Panc1 (cell line): ENCODE measurements at regions not wholly inside any gene's neighbourhood (a gene's known extent, or its start where the extent isn't known, plus 50 kb on each side); places are given as distances from the start of the nearest gene placed in this dataset.
"Not testable (repeated sequence)": the region's sequence is repeated elsewhere in the genome, so short reads cannot be mapped to it uniquely, and the experiment has no call there.

Source experiments
- ATAC-seq: fragments of 200-7000 bp; cut with Tn5 transposase; 2 replicates; pipeline ENCODE4 v1.9.1; 2020; ENCODE audit warnings: mild to moderate bottlenecking, moderate library complexity
- BruUV-seq: library from RNA; stranded (reverse); fragments of 400-500 nt; replicated peaks from 2 replicates; lab custom pipeline; 2021; lab: Mats Ljungman, UMichigan
- CTCF ChIA-PET: fragments of 300-600 bp; sonication (Branson Sonifier 250); formaldehyde crosslinking; loops from one replicate; lab custom pipeline; 2022; ENCODE audit warnings: antibody characterized with exemption; lab: Charles Lee
- POLR2A ChIA-PET: fragments of 300-600 bp; sonication (Branson Sonifier 250); formaldehyde crosslinking; loops from one replicate; lab custom pipeline; 2022; ENCODE audit warnings: antibody characterized with exemption; lab: Charles Lee
- DNase-seq: peaks from one replicate; pipeline ENCODE4 v3.0.0-alpha.2; 2010; ENCODE audit warnings: low read depth, low spot score
- H3K27ac ChIP-seq: 2 replicates; pipeline ENCODE4 v1.5.1; 2011; ENCODE audit warnings: mild to moderate bottlenecking, low read length, inconsistent platforms
- H3K27me3 ChIP-seq: fragments of 200-500 bp; sonication (Bioruptor generic); 2 replicates; pipeline ENCODE4 v1.6.0; 2014; ENCODE audit warnings: low read length, inconsistent platforms; ENCODE audit not compliant: control insufficient read depth, insufficient read depth
- H3K36me3 ChIP-seq: fragments of 200-500 bp; sonication (Bioruptor generic); 2 replicates; pipeline ENCODE4 v1.5.1; 2014; ENCODE audit warnings: inconsistent platforms, mild to moderate bottlenecking, low read length, moderate library complexity; ENCODE audit not compliant: control insufficient read depth, insufficient read depth
- H3K4me1 ChIP-seq: 2 replicates; pipeline ENCODE4 v1.5.1; 2011; ENCODE audit warnings: inconsistent platforms, mild to moderate bottlenecking, low read length, moderate library complexity; ENCODE audit not compliant: control insufficient read depth, insufficient read depth
- H3K4me3 ChIP-seq, 2 experiments: 2 replicates each; pipeline ENCODE4 v1.5.1; 2011 to 2012; ENCODE audit warnings: low read depth in 2 of 2, low read length in 2 of 2, mild to moderate bottlenecking in 2 of 2, inconsistent platforms in 1 of 2, moderate library complexity in 1 of 2
- H3K9me3 ChIP-seq: fragments of 200-500 bp; sonication (Bioruptor generic); 2 replicates; pipeline ENCODE4 v1.5.1; 2014; ENCODE audit warnings: low read depth, mild to moderate bottlenecking, inconsistent platforms, low read length, moderate library complexity; ENCODE audit not compliant: control insufficient read depth, insufficient read depth
- in situ Hi-C: cut with HindIII; loops from 2 replicates; pipeline ENCODE4 v1.10.0; 2016; ENCODE audit warnings: low sequenced_read_pairs, low pct_unique_long_range_greater_than_20kb
- intact Hi-C: fragments of 100-400 bp; cut with micrococcal nuclease; formaldehyde crosslinking; loops from one replicate; pipeline ENCODE4 v1.10.0; 2022; ENCODE audit not compliant: unreplicated experiment

GRCh38 chr16:18645784-18646183 lies 83.9 kb upstream of the NOMO2 start:
- H3K9me3 ChIP-seq, H3K27ac ChIP-seq, CTCF ChIA-PET, ATAC-seq, H3K4me1 ChIP-seq, BruUV-seq, H3K4me3 ChIP-seq, H3K36me3 ChIP-seq, POLR2A ChIA-PET, H3K27me3 ChIP-seq, intact Hi-C loops, DNase-seq, in situ Hi-C loops: not testable (repeated sequence)

DNA sequence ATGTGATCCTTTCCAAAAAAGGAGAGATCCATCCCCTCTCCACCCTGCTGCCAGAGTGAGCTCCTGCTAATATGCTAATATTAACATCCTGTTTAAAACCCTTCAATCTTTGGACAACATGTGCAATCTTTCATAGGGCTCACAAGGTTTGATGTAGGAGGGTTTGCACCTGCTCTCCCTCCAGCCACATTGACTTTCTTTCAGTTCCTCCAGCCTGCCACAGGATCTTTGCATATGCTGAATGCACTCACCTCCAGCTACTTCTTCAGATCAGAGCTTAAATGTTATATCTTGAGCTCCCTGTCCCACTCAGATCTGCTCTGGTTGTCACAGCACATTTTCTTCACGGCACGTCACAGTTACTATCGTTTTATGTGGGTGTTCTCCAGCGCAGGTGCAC lies 75.0 kb upstream of the NOMO2 start:
- intact Hi-C loops, BruUV-seq, DNase-seq, in situ Hi-C loops, CTCF ChIA-PET, H3K4me1 ChIP-seq, H3K27ac ChIP-seq, H3K4me3 ChIP-seq, POLR2A ChIA-PET, ATAC-seq, H3K27me3 ChIP-seq, H3K36me3 ChIP-seq, H3K9me3 ChIP-seq: not testable (repeated sequence)

DNA sequence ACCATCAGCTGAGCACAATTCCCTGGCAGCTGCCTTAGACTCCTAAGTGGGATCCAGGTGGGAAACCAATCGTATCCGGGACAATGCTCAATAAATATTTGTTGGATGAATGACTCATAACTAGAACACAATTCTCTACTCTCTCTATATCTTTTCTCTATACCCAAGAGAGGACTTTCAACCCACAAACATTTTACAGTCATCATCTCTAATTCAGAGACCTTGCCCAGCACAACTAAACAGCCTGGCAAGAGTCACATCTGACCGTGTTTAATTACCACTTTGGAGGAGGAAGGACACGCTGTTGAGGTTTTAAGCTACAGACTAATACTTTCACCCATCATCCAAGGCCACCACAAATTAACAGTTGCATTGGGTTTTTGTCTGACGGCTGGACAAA lies 74.3 kb upstream of the NOMO2 start:
- POLR2A ChIA-PET, H3K4me1 ChIP-seq, H3K36me3 ChIP-seq, ATAC-seq, H3K9me3 ChIP-seq, H3K27me3 ChIP-seq, H3K4me3 ChIP-seq, intact Hi-C loops, in situ Hi-C loops, BruUV-seq, DNase-seq, H3K27ac ChIP-seq, CTCF ChIA-PET: not testable (repeated sequence)

- H3K36me3 ChIP-seq, H3K27ac ChIP-seq, H3K9me3 ChIP-seq, H3K4me1 ChIP-seq, ATAC-seq, H3K4me3 ChIP-seq, BruUV-seq, in situ Hi-C loops, H3K27me3 ChIP-seq, POLR2A ChIA-PET, DNase-seq, CTCF ChIA-PET, intact Hi-C loops: not testable (repeated sequence)
Observed at GRCh38 chr16:18634981-18635380, 73.1 kb upstream of the NOMO2 start.

- H3K4me1 ChIP-seq, POLR2A ChIA-PET, H3K4me3 ChIP-seq, H3K27me3 ChIP-seq, H3K36me3 ChIP-seq, CTCF ChIA-PET, BruUV-seq, DNase-seq, in situ Hi-C loops, H3K9me3 ChIP-seq, intact Hi-C loops, H3K27ac ChIP-seq, ATAC-seq: not testable (repeated sequence)
Observed at GRCh38 chr16:18631713-18632112, 69.8 kb upstream of the NOMO2 start.

DNA sequence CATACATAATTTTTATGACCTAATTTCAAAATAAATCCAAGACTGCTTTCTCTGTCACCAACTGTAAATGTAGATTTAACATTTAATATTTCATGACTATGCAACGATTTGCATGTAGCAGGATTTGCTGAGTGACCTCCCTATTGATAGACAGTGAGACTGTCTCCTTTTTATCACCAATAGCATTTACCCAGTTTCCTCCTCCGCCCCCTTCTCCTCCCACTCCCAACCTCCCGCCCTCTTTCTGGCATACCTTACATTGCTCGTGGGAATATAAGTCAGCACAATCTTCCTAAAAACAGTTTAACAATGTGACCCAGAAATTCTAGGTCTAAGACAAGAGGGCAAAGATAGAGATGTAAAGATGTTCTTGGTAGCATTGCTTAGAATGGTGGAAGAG lies 55.1 kb upstream of the NOMO2 start:
- BruUV-seq, CTCF ChIA-PET, H3K27ac ChIP-seq, H3K4me3 ChIP-seq, DNase-seq, POLR2A ChIA-PET, H3K9me3 ChIP-seq, H3K4me1 ChIP-seq, H3K36me3 ChIP-seq, intact Hi-C loops, in situ Hi-C loops, H3K27me3 ChIP-seq, ATAC-seq: not testable (repeated sequence)

GRCh38 chr16:18616137-18616755 lies 54.3 kb upstream of the NOMO2 start:
- intact Hi-C loops, H3K4me3 ChIP-seq, H3K27me3 ChIP-seq, in situ Hi-C loops, POLR2A ChIA-PET, DNase-seq, H3K36me3 ChIP-seq, CTCF ChIA-PET, ATAC-seq, H3K9me3 ChIP-seq, H3K4me1 ChIP-seq, H3K27ac ChIP-seq, BruUV-seq: not testable (repeated sequence)
